GM23248 (cell line): ENCODE measurements at regions not wholly inside any gene's neighbourhood (a gene's known extent, or its start where the extent isn't known, plus 50 kb on each side); places are given as distances from the start of the nearest gene placed in this dataset.

ENCODE experiments used
- DNase-seq: peaks from one replicate; pipeline ENCODE4 v3.0.0-alpha.2; 2015
- H2AFZ ChIP-seq: fragments of 200-600 bp; sonication (generic); 2 replicates; pipeline ENCODE4 v1.6.1; 2016; ENCODE audit warnings: antibody characterized with exemption
- H3F3A ChIP-seq: fragments of 200-600 bp; sonication (generic); 2 replicates; pipeline ENCODE4 v1.6.1; 2016; ENCODE audit warnings: mild to moderate bottlenecking, antibody characterized with exemption, mixed run types; ENCODE audit not compliant: insufficient read depth
- H3K27ac ChIP-seq: fragments of 200-600 bp; sonication (generic); 2 replicates; pipeline ENCODE4 v1.5.1; 2016; ENCODE audit warnings: mild to moderate bottlenecking
- H3K27me3 ChIP-seq: fragments of 200-600 bp; sonication (generic); replicated peaks from 2 replicates; pipeline ENCODE4 v1.6.1; 2016; ENCODE audit warnings: mild to moderate bottlenecking; ENCODE audit not compliant: insufficient read depth
- H3K36me3 ChIP-seq: fragments of 200-600 bp; sonication (generic); 2 replicates; pipeline ENCODE4 v1.6.1; 2016; ENCODE audit warnings: low read depth, mild to moderate bottlenecking
- H3K4me1 ChIP-seq: fragments of 200-600 bp; sonication (generic); 2 replicates; pipeline ENCODE4 v1.6.1; 2016; ENCODE audit warnings: mild to moderate bottlenecking; ENCODE audit not compliant: insufficient read depth
- H3K4me2 ChIP-seq: fragments of 200-600 bp; sonication (generic); one replicate; pipeline ENCODE4 v1.6.1; 2016; ENCODE audit warnings: mild to moderate bottlenecking; ENCODE audit not compliant: unreplicated experiment
- H3K4me3 ChIP-seq: fragments of 200-600 bp; sonication (generic); 2 replicates; pipeline ENCODE4 v1.5.1; 2016; ENCODE audit warnings: mild to moderate bottlenecking
- H3K79me2 ChIP-seq: fragments of 200-600 bp; sonication (generic); 2 replicates; pipeline ENCODE4 v1.6.1; 2016; ENCODE audit warnings: mild to moderate bottlenecking; ENCODE audit not compliant: insufficient read depth
- H3K9ac ChIP-seq: fragments of 200-600 bp; sonication (generic); 2 replicates; pipeline ENCODE4 v1.6.1; 2016; ENCODE audit warnings: mild to moderate bottlenecking
- H3K9me2 ChIP-seq: fragments of 200-600 bp; sonication (generic); 2 replicates; pipeline ENCODE4 v1.6.1; 2016; ENCODE audit warnings: mixed run types, mild to moderate bottlenecking, moderate library complexity; ENCODE audit not compliant: insufficient read depth
- H3K9me3 ChIP-seq: fragments of 200-600 bp; sonication (generic); one replicate; pipeline ENCODE4 v1.6.1; 2017; ENCODE audit warnings: low read depth
- H4K20me1 ChIP-seq: fragments of 200-600 bp; sonication (generic); 2 replicates; pipeline ENCODE4 v1.6.0; 2016; ENCODE audit not compliant: insufficient read depth
- EZH2 ChIP-seq: fragments of 200-600 bp; sonication (generic); IDR thresholded peaks from 2 replicates; pipeline ENCODE4 v1.6.1; 2018; ENCODE audit warnings: antibody characterized with exemption, mild to moderate bottlenecking; ENCODE audit not compliant: insufficient read depth, poor library complexity, severe bottlenecking
- EZH2phosphoT487 ChIP-seq: fragments of 200-600 bp; sonication (generic); IDR thresholded peaks from 2 replicates; pipeline ENCODE4 v1.6.1; 2018; ENCODE audit warnings: antibody characterized with exemption, moderate library complexity, mild to moderate bottlenecking, low read depth; ENCODE audit not compliant: insufficient read depth
- WGBS, 2 experiments: methylation state at CpG; one replicate each; pipeline ENCODE4 v1.1.6; 2015 to 2017; ENCODE audit warnings: low lambda C conversion rate in 2 of 2, low coverage in 1 of 2; ENCODE audit errors: missing lambda C conversion rate in 2 of 2; 5-methylcytosine and 5-hydroxymethylcytosine counted together
- in situ Hi-C: fragments of 300-500 bp; cut with MboI; formaldehyde crosslinking; loops from 2 replicates; pipeline ENCODE4 v1.15.0; 2020

DNA sequence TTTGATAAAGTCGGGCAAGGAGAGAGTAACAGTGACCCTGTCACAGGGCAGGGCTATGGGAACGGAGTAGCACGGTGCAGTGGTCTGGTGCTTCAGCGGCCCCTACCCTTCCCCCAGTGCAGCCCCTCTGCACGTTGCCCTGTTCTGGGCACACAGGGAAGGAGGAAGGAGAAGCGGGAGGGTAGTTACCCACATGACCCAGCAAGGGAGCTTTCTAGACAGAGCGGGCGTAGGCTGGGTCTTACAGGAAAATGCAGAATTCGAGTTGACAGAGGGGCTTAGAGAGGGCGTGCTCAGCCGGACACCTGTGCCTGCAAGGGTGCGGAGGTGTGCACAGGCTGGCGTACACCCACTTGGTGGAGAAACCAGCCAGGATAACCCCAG is 341.2 kb downstream of the NPHP4 start:
- in situ Hi-C loops = no loop called here

GRCh38 chr1:5650283-5651026 is 341.8 kb downstream of the NPHP4 start:
- in situ Hi-C loops = no loop called here
- H3K4me3 ChIP-seq = no peak overlapping the region
- no peak for TF ChIP-seq EZH2
- TF ChIP-seq EZH2phosphoT487 = no peak
- no peak overlapping the region for H3K27ac ChIP-seq
- no peaks in the 10 kb centered on the region for H4K20me1 ChIP-seq
- no peak overlapping the region for H2AFZ ChIP-seq
- H3K9me3 ChIP-seq = no peaks in the 10 kb centered on the region
- no peaks in the 10 kb centered on the region for H3K4me1 ChIP-seq
- no peaks in the 10 kb centered on the region for H3F3A ChIP-seq
- DNase-seq = no peak
- no peaks in the 10 kb centered on the region for H3K36me3 ChIP-seq
- 63 to 68% methylated on average over 22 of the region's 22 CpGs for WGBS, 2 experiments
- H3K27me3 ChIP-seq = no peaks in the 10 kb centered on the region
- no peaks in the 10 kb centered on the region for H3K9me2 ChIP-seq
- H3K79me2 ChIP-seq = no peaks in the 10 kb centered on the region
- H3K4me2 ChIP-seq = no peak overlapping the region
- H3K9ac ChIP-seq = no peak overlapping the region

More for the DNA sequence above, 341.2 kb downstream of the NPHP4 start:
- Histone ChIP-seq H4K20me1 (no peaks in the 10 kb centered on the region), H3K9ac (no peak overlapping the region), H3K9me2 (no peaks in the 10 kb centered on the region), H3K36me3 (no peaks in the 10 kb centered on the region), H3K27me3 (no peaks in the 10 kb centered on the region), H3K4me1 (no peaks in the 10 kb centered on the region), H3K9me3 (no peaks in the 10 kb centered on the region), H3K4me3 (no peak overlapping the region), H3F3A (no peaks in the 10 kb centered on the region), H3K4me2 (no peak overlapping the region), H2AFZ (no peak overlapping the region), H3K79me2 (no peaks in the 10 kb centered on the region), H3K27ac (no peak overlapping the region)
- DNase-seq = no peak
- WGBS, 2 experiments = 57 to 60% methylated on average over 13 of the region's 13 CpGs
- no peak for TF ChIP-seq EZH2
- no peak for TF ChIP-seq EZH2phosphoT487

GRCh38 chr1:5649795-5650194 is 342.4 kb downstream of the NPHP4 start:
- no peak overlapping the region for H2AFZ ChIP-seq
- no peak for DNase-seq
- H3K9me3 ChIP-seq = no peaks in the 10 kb centered on the region
- WGBS, 2 experiments = 35 to 42% methylated on average over 5 of the region's 5 CpGs
- H3F3A ChIP-seq = no peaks in the 10 kb centered on the region
- H3K79me2 ChIP-seq = no peaks in the 10 kb centered on the region
- no peak overlapping the region for H3K27ac ChIP-seq
- no peak overlapping the region for H3K4me3 ChIP-seq
- in situ Hi-C loops = no loop called here
- H3K4me2 ChIP-seq = no peak overlapping the region
- no peaks in the 10 kb centered on the region for H3K27me3 ChIP-seq
- TF ChIP-seq EZH2phosphoT487 (no peak), EZH2 (no peak)
- no peaks in the 10 kb centered on the region for H4K20me1 ChIP-seq
- no peaks in the 10 kb centered on the region for H3K36me3 ChIP-seq
- no peaks in the 10 kb centered on the region for H3K9me2 ChIP-seq
- H3K9ac ChIP-seq = no peak overlapping the region
- no peaks in the 10 kb centered on the region for H3K4me1 ChIP-seq

DNA sequence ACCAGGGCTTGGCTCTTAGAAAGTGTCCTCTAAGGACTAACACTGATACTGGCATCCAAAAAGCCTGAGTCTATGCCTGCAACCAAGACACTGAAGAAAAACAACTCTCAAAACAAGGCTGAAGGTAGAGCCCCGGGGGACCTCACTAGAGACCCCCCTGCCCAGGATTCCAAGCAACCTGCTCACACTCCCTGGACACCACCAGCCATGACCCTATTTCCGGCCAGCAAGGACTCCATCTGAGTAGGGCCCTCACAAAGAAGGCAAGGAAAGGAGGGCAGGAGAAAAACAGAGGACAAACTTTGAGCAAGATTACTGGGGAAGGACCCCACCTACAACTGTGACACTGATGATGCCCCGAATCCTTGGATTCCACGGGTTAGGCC is 343.1 kb downstream of the NPHP4 start:
- Histone ChIP-seq H3F3A (no peaks in the 10 kb centered on the region), H3K4me3 (no peak overlapping the region), H3K79me2 (no peaks in the 10 kb centered on the region), H3K4me1 (no peaks in the 10 kb centered on the region), H4K20me1 (no peaks in the 10 kb centered on the region), H3K27ac (no peak overlapping the region), H3K9me3 (no peaks in the 10 kb centered on the region), H3K36me3 (no peaks in the 10 kb centered on the region), H2AFZ (no peak overlapping the region), H3K9me2 (no peaks in the 10 kb centered on the region), H3K27me3 (no peaks in the 10 kb centered on the region), H3K9ac (no peak overlapping the region), H3K4me2 (no peak overlapping the region)
- in situ Hi-C loops = no loop called here
- no peak for DNase-seq
- TF ChIP-seq EZH2phosphoT487 (no peak), EZH2 (no peak)
- 27 to 38% methylated on average over 4 of the region's 4 CpGs for WGBS, 2 experiments
